Cardiac muscle cell (in vitro differentiated cells and primary cell): ENCODE measurements at regions not wholly inside any gene's neighbourhood (a gene's known extent, or its start where the extent isn't known, plus 50 kb on each side); places are given as distances from the start of the nearest gene placed in this dataset.

Source experiments
- DNase-seq, 2 donors: peaks; one replicate each; pipeline versions ENCODE4 v3.0.0 to v3.0.0-alpha.2; 2010 to 2017; ENCODE audit warnings: low read depth in 1 of 2, low spot score in 1 of 2
- H3K27ac ChIP-seq: fragments of 200-600 bp; sonication (generic); 2 replicates; pipeline ENCODE4 v1.5.1; 2016
- H3K27me3 ChIP-seq: fragments of 200-600 bp; sonication (generic); 2 replicates; pipeline ENCODE4 v1.6.0; 2016; ENCODE audit warnings: control low read depth
- H3K36me3 ChIP-seq: fragments of 200-600 bp; sonication (generic); 2 replicates; pipeline ENCODE4 v1.5.1; 2016; ENCODE audit warnings: control low read depth
- H3K4me1 ChIP-seq: fragments of 200-600 bp; sonication (generic); 2 replicates; pipeline ENCODE4 v1.8.1; 2017; ENCODE audit warnings: low read depth, mild to moderate bottlenecking, mixed run types
- H3K4me3 ChIP-seq: fragments of 200-600 bp; sonication (generic); 2 replicates; pipeline ENCODE4 v1.5.1; 2016; ENCODE audit warnings: mild to moderate bottlenecking
- H3K9me3 ChIP-seq: fragments of 200-600 bp; sonication (generic); 2 replicates; pipeline ENCODE4 v1.5.1; 2017; ENCODE audit warnings: low read depth, mild to moderate bottlenecking, control low read depth
- CTCF ChIP-seq: IDR thresholded peaks from 2 replicates; pipeline ENCODE4 v1.5.1; 2012; ENCODE audit warnings: low read depth, mild to moderate bottlenecking, low read length

DNA sequence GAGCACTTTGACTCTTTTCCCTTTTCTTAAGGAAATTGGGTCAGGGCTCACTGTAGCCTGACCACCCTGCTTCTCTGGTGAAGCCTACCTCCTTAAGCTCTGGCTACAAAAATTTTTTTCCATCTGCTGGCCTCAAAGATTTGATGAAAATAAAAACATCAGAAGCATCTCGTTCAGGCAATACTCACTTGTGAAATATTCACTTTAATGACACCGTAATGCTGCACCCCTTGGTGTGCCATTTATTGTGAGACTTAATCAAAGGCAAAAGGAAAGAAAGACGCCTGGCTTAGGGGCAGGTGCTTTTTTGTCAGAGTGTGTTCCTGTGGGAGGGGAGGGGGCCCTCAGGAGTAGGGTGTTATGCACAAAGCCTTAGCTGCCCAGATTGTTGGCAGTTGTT is 155.0 kb upstream of the TMPO start:
- no peak overlapping the region for H3K4me3 ChIP-seq
- no peak for TF ChIP-seq CTCF
- H3K9me3 ChIP-seq = no peaks in the 10 kb centered on the region
- DNase-seq = no peak
- no peak overlapping the region for H3K27ac ChIP-seq
- no peaks in the 10 kb centered on the region for H3K36me3 ChIP-seq
- peaks cover 4% of the 10 kb centered on the region for H3K4me1 ChIP-seq
- H3K27me3 ChIP-seq = no peaks in the 10 kb centered on the region

- no peak for TF ChIP-seq CTCF
- Histone ChIP-seq H3K4me1 (no peaks in the 10 kb centered on the region), H3K27ac (no peak overlapping the region), H3K4me3 (no peak overlapping the region), H3K9me3 (no peaks in the 10 kb centered on the region), H3K36me3 (no peaks in the 10 kb centered on the region), H3K27me3 (no peaks in the 10 kb centered on the region)
- peak in 1 of 2 donors; percentile 48 for DNase-seq
These were observed 145.8 kb upstream of the TMPO start for GRCh38 chr12:98369581-98369980.

DNA sequence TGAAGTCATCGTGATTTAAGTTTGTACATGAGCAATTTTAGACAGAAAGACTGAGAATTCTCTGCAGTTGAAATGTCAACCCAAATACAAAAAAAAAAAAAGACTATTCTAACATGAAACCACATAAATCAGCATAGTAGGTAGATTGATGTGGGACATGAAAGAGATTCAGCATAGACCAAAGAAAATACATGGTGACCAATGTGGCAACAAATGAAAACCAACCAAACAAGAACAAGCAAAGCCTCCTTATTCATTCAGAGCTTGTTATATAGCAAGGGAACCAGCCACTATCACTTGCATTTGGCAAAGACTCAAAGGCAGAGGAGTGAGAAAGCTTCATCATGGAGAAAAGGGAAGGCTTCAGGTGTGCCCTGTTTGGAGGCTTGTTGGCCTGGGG is 144.4 kb upstream of the TMPO start:
- H3K9me3 ChIP-seq = no peaks in the 10 kb centered on the region
- no peaks in the 10 kb centered on the region for H3K4me1 ChIP-seq
- no peaks in the 10 kb centered on the region for H3K36me3 ChIP-seq
- no peak for DNase-seq
- TF ChIP-seq CTCF = no peak
- H3K4me3 ChIP-seq = no peak overlapping the region
- H3K27me3 ChIP-seq = no peaks in the 10 kb centered on the region
- H3K27ac ChIP-seq = no peak overlapping the region

DNA sequence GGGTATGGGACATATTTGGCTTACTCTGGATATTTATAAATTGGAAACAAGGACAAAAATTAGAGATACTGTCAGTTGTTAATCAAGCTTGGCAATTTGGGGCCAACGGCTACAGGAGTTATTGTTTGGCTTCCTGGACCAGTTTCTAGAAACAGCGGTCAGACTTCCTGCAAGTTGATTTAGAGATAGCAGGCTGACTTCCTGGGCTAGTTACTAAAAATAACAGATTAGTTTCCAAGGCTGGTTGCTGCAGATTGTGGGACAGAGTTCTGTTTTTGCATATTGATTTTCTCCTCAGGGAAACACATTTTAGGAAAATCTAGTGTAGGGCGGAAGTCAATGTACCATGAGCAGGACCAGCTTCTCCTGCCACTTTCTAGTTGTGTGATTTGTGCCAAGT is 144.0 kb upstream of the TMPO start:
- DNase-seq = peak in 1 of 2 donors; percentile 19
- H3K27ac ChIP-seq = no peak overlapping the region
- H3K9me3 ChIP-seq = no peaks in the 10 kb centered on the region
- H3K27me3 ChIP-seq = no peaks in the 10 kb centered on the region
- no peak overlapping the region for H3K4me3 ChIP-seq
- H3K4me1 ChIP-seq = no peaks in the 10 kb centered on the region
- H3K36me3 ChIP-seq = no peaks in the 10 kb centered on the region
- no peak for TF ChIP-seq CTCF

- no peak for DNase-seq
- H3K27me3 ChIP-seq = no peaks in the 10 kb centered on the region
- H3K27ac ChIP-seq = no peak overlapping the region
- H3K9me3 ChIP-seq = no peaks in the 10 kb centered on the region
- no peak overlapping the region for H3K4me3 ChIP-seq
- TF ChIP-seq CTCF = no peak
- H3K36me3 ChIP-seq = no peaks in the 10 kb centered on the region
- no peaks in the 10 kb centered on the region for H3K4me1 ChIP-seq
These were observed 142.9 kb upstream of the TMPO start for GRCh38 chr12:98372340-98373024.

DNA sequence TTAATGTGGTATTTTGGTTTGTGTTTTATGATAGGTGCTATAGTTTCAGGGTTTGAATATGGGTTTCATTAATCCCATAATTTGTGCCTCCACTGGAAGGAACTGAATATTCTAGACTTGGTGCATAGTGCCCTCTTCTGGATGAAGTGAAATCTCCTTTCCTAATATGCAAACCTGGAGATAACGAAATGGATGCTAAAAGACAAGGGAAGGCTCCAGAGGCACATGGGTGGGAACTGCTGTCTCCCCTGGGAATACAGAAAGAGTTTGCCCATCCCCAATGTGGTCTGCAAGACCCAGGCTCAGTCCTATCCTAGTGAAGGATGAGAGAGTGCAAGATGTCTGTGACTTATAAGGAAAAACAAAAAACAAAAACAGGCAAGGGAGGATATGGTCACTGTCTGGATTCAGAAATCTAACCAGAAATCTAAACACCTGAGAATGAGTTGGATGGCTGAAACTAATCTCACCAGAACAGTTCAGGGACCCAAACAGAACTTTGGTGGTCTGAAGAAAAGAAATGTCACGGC is 142.3 kb upstream of the TMPO start:
- DNase-seq = peak; percentile 57 to 71
- no peak overlapping the region for H3K4me3 ChIP-seq
- no peaks in the 10 kb centered on the region for H3K36me3 ChIP-seq
- no peaks in the 10 kb centered on the region for H3K27me3 ChIP-seq
- no peak overlapping the region for H3K27ac ChIP-seq
- no peaks in the 10 kb centered on the region for H3K9me3 ChIP-seq
- peak; percentile 64 for TF ChIP-seq CTCF
- H3K4me1 ChIP-seq = no peaks in the 10 kb centered on the region
